Upper lobe of right lung (tissue), 1 donor: ENCODE measurements at regions not wholly inside any gene's neighbourhood (a gene's known extent, or its start where the extent isn't known, plus 50 kb on each side); places are given as distances from the start of the nearest gene placed in this dataset.

ENCODE experiments used
- ATAC-seq: fragments of 200-7000 bp; cut with Tn5 transposase; one replicate; pipeline ENCODE4 v1.9.1; 2020; ENCODE audit warnings: mild to moderate bottlenecking, moderate library complexity
- DNase-seq: peaks from one replicate; pipeline ENCODE4 v3.0.0-alpha.2; 2020
- H3K27ac ChIP-seq: fragments of 200-600 bp; one replicate; pipeline ENCODE4 v1.8.0; 2022
- H3K27me3 ChIP-seq: fragments of 200-600 bp; one replicate; pipeline ENCODE4 v1.8.0; 2022; ENCODE audit warnings: mild to moderate bottlenecking
- H3K36me3 ChIP-seq: fragments of 200-600 bp; one replicate; pipeline ENCODE4 v1.8.0; 2022
- H3K4me1 ChIP-seq: fragments of 200-600 bp; one replicate; pipeline ENCODE4 v1.8.0; 2022
- H3K4me3 ChIP-seq: fragments of 200-600 bp; one replicate; pipeline ENCODE4 v1.8.0; 2022; ENCODE audit warnings: mild to moderate bottlenecking
- H3K9me3 ChIP-seq: fragments of 200-600 bp; one replicate; pipeline ENCODE4 v1.8.0; 2022
- intact Hi-C: fragments of 100-400 bp; cut with DNase I; formaldehyde crosslinking; loops from one replicate; pipeline ENCODE4 v1.11.0; 2022
- TF ChIP-seq, protein P1 (sequence below): fragments of 200-600 bp; IDR thresholded peaks from one replicate; pipeline ENCODE4 v1.8.0; 2022; ENCODE audit warnings: antibody characterized with exemption
- donor health status: DM: no; HTN: yes; CAD: no; lungs with severe emphysema.

- intact Hi-C loops: no loop called here
- no peaks in the 10 kb centered on the region for H3K36me3 ChIP-seq
- TF ChIP-seq, protein P1, sequence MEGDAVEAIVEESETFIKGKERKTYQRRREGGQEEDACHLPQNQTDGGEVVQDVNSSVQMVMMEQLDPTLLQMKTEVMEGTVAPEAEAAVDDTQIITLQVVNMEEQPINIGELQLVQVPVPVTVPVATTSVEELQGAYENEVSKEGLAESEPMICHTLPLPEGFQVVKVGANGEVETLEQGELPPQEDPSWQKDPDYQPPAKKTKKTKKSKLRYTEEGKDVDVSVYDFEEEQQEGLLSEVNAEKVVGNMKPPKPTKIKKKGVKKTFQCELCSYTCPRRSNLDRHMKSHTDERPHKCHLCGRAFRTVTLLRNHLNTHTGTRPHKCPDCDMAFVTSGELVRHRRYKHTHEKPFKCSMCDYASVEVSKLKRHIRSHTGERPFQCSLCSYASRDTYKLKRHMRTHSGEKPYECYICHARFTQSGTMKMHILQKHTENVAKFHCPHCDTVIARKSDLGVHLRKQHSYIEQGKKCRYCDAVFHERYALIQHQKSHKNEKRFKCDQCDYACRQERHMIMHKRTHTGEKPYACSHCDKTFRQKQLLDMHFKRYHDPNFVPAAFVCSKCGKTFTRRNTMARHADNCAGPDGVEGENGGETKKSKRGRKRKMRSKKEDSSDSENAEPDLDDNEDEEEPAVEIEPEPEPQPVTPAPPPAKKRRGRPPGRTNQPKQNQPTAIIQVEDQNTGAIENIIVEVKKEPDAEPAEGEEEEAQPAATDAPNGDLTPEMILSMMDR: no peak
- no peaks in the 10 kb centered on the region for H3K27me3 ChIP-seq
- no peak overlapping the region for H3K4me3 ChIP-seq
- no peak overlapping the region for H3K27ac ChIP-seq
- no peaks in the 10 kb centered on the region for H3K4me1 ChIP-seq
- H3K9me3 ChIP-seq: no peaks in the 10 kb centered on the region
- ATAC-seq: no peak
- no peak for DNase-seq
Observed at GRCh38 chr14:87045246-87045645, 947.7 kb downstream of the GALC start.

GRCh38 chr14:87044807-87045206 lies 948.2 kb downstream of the GALC start:
- ATAC-seq (no peak), DNase-seq (no peak)
- Histone ChIP-seq H3K4me3 (no peak overlapping the region), H3K36me3 (no peaks in the 10 kb centered on the region), H3K27ac (no peak overlapping the region), H3K4me1 (no peaks in the 10 kb centered on the region), H3K27me3 (no peaks in the 10 kb centered on the region), H3K9me3 (no peaks in the 10 kb centered on the region)
- TF ChIP-seq, protein P1: no peak
- intact Hi-C loops: no loop called here

- no peak overlapping the region for H3K4me3 ChIP-seq
- TF ChIP-seq, protein P1: no peak
- DNase-seq: no peak
- no peaks in the 10 kb centered on the region for H3K36me3 ChIP-seq
- H3K27me3 ChIP-seq: no peaks in the 10 kb centered on the region
- ATAC-seq: no peak
- H3K27ac ChIP-seq: no peak overlapping the region
- H3K4me1 ChIP-seq: no peaks in the 10 kb centered on the region
- no peaks in the 10 kb centered on the region for H3K9me3 ChIP-seq
- intact Hi-C loops: no loop called here
Observed at GRCh38 chr14:87043667-87044200, 949.2 kb downstream of the GALC start.

DNA sequence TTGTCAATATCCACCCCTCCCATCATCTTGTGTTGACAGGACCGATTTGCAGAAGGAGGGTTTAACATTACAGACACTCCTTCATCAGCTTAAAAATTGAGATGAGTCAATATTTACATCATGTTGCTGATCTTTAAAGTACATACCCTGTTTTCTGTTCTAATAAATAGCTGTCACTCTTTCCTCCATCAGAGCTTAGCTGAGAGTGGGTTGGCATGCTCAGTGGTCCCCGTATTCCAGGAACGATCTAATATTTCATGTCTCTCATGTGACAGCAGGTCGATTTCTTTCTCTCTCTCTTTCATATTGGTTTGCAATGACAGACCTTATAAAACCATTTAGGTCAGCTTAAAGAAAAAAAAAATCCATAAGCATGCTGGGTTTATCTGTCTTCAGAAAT lies 950.6 kb downstream of the GALC start:
- Histone ChIP-seq H3K27me3 (no peaks in the 10 kb centered on the region), H3K36me3 (no peaks in the 10 kb centered on the region), H3K27ac (no peak overlapping the region), H3K4me1 (no peaks in the 10 kb centered on the region), H3K4me3 (no peak overlapping the region), H3K9me3 (no peaks in the 10 kb centered on the region)
- TF ChIP-seq, protein P1: no peak
- ATAC-seq (no peak), DNase-seq (no peak)
- intact Hi-C loops: no loop called here

GRCh38 chr14:87041290-87042020 lies 951.5 kb downstream of the GALC start:
- H3K27ac ChIP-seq: no peak overlapping the region
- intact Hi-C loops: no loop called here
- H3K36me3 ChIP-seq: no peaks in the 10 kb centered on the region
- no peaks in the 10 kb centered on the region for H3K27me3 ChIP-seq
- H3K4me3 ChIP-seq: no peak overlapping the region
- TF ChIP-seq, protein P1: no peak
- no peaks in the 10 kb centered on the region for H3K9me3 ChIP-seq
- DNase-seq: no peak
- no peaks in the 10 kb centered on the region for H3K4me1 ChIP-seq
- ATAC-seq: no peak
